Karpas-422 (cell line): ENCODE measurements at regions not wholly inside any gene's neighbourhood (a gene's known extent, or its start where the extent isn't known, plus 50 kb on each side); places are given as distances from the start of the nearest gene placed in this dataset.

Experiments
- DNase-seq: peaks from one replicate; pipeline ENCODE4 v3.0.0-alpha.2; 2015
- H2AFZ ChIP-seq: fragments of 200-600 bp; sonication (generic); 2 replicates; pipeline ENCODE4 v1.6.1; 2014; ENCODE audit warnings: antibody characterized with exemption, low read length, mixed read lengths
- H3K27ac ChIP-seq: fragments of 200-600 bp; sonication (generic); 2 replicates; pipeline ENCODE4 v1.5.1; 2014; ENCODE audit warnings: mild to moderate bottlenecking, low read length, moderate library complexity
- H3K27me3 ChIP-seq: fragments of 200-600 bp; sonication (generic); 2 replicates; pipeline ENCODE4 v1.6.1; 2014; ENCODE audit warnings: low read length, mixed read lengths
- H3K36me3 ChIP-seq: fragments of 200-600 bp; sonication (generic); 2 replicates; pipeline ENCODE4 v1.6.1; 2014; ENCODE audit warnings: low read length, mixed read lengths; ENCODE audit not compliant: insufficient read depth
- H3K4me1 ChIP-seq: fragments of 200-600 bp; sonication (generic); 2 replicates; pipeline ENCODE4 v1.6.1; 2014; ENCODE audit warnings: mild to moderate bottlenecking, low read length, mixed read lengths
- H3K4me2 ChIP-seq: fragments of 200-600 bp; sonication (generic); 2 replicates; pipeline ENCODE4 v1.6.1; 2014; ENCODE audit warnings: low read length, low read depth, mild to moderate bottlenecking; ENCODE audit not compliant: poor library complexity, severe bottlenecking
- H3K4me3 ChIP-seq: fragments of 200-600 bp; sonication (generic); 2 replicates; pipeline ENCODE4 v1.5.1; 2014; ENCODE audit warnings: mild to moderate bottlenecking, antibody characterized with exemption, low read length, mixed read lengths
- H3K79me2 ChIP-seq: fragments of 200-600 bp; sonication (generic); 2 replicates; pipeline ENCODE4 v1.6.1; 2014; ENCODE audit warnings: mild to moderate bottlenecking, low read length, mixed read lengths
- H3K9ac ChIP-seq: fragments of 200-600 bp; sonication (generic); 2 replicates; pipeline ENCODE4 v1.6.0; 2014; ENCODE audit warnings: low read length
- H3K9me2 ChIP-seq: fragments of 200-600 bp; sonication (generic), shearing (Covaris generic); replicated peaks from 2 replicates; pipeline ENCODE4 v1.6.0; 2014; ENCODE audit warnings: mild to moderate bottlenecking, low read length, moderate library complexity; ENCODE audit not compliant: insufficient read depth
- H3K9me3 ChIP-seq: fragments of 300-700, 200-600 bp; sonication (generic); 2 replicates; pipeline ENCODE4 v1.6.1; 2014; ENCODE audit warnings: low read length, mixed read lengths
- H4K20me1 ChIP-seq: fragments of 200-600 bp; sonication (generic); 2 replicates; pipeline ENCODE4 v1.6.1; 2014; ENCODE audit warnings: mild to moderate bottlenecking, antibody characterized with exemption, low read length, low read depth; ENCODE audit not compliant: insufficient read depth

DNA sequence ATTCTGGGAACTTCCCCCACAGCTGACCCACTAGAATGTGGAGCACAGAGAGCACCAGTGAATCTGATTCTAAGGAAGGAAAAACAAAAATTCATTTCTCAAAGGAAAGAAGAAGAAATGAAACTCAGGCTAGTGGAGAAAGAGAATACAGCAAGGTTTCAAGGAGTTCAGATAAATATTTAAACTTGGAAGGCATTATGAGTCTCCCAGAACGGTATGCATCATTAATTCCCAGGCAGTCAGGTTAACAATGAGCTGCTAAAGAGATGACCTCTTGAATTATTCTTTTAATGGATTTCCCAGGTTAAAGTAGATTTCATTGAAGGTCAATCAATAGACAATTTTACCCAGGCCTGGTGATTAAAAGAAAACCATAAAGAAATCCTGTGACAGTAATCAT is 103.6 kb upstream of the KAZN start:
- Histone ChIP-seq H2AFZ (no peak overlapping the region), H3K27me3 (no peaks in the 10 kb centered on the region)

GRCh38 chr1:14495381-14495780 is 103.1 kb upstream of the KAZN start:
- Histone ChIP-seq H3K9me3 (no peaks in the 10 kb centered on the region), H2AFZ (no peak overlapping the region), H3K9me2 (no peaks in the 10 kb centered on the region), H3K27ac (no peak overlapping the region), H4K20me1 (no peaks in the 10 kb centered on the region), H3K9ac (no peak overlapping the region), H3K36me3 (no peaks in the 10 kb centered on the region), H3K4me2 (no peak overlapping the region), H3K4me3 (no peak overlapping the region), H3K4me1 (no peaks in the 10 kb centered on the region), H3K79me2 (no peaks in the 10 kb centered on the region), H3K27me3 (no peaks in the 10 kb centered on the region)
- no peak for DNase-seq

More for the DNA sequence above, 103.6 kb upstream of the KAZN start:
- Histone ChIP-seq H3K9me3 (no peaks in the 10 kb centered on the region), H3K79me2 (no peaks in the 10 kb centered on the region), H3K9ac (no peak overlapping the region), H3K36me3 (no peaks in the 10 kb centered on the region), H4K20me1 (no peaks in the 10 kb centered on the region), H3K4me1 (no peaks in the 10 kb centered on the region), H3K9me2 (no peaks in the 10 kb centered on the region), H3K27ac (no peak overlapping the region), H3K4me2 (no peak overlapping the region), H3K4me3 (no peak overlapping the region)
- DNase-seq: no peak

- H3K4me3 ChIP-seq: no peak overlapping the region
- H3K9me3 ChIP-seq: no peaks in the 10 kb centered on the region
- H3K4me2 ChIP-seq: no peak overlapping the region
- no peak overlapping the region for H3K27ac ChIP-seq
- H3K36me3 ChIP-seq: no peaks in the 10 kb centered on the region
- H3K27me3 ChIP-seq: no peaks in the 10 kb centered on the region
- DNase-seq: no peak
- no peaks in the 10 kb centered on the region for H3K79me2 ChIP-seq
- H2AFZ ChIP-seq: no peak overlapping the region
- H3K4me1 ChIP-seq: no peaks in the 10 kb centered on the region
- no peaks in the 10 kb centered on the region for H4K20me1 ChIP-seq
- H3K9ac ChIP-seq: no peak overlapping the region
- no peaks in the 10 kb centered on the region for H3K9me2 ChIP-seq
Measured at GRCh38 chr1:14495996-14496395, 102.5 kb upstream of the KAZN start.

DNA sequence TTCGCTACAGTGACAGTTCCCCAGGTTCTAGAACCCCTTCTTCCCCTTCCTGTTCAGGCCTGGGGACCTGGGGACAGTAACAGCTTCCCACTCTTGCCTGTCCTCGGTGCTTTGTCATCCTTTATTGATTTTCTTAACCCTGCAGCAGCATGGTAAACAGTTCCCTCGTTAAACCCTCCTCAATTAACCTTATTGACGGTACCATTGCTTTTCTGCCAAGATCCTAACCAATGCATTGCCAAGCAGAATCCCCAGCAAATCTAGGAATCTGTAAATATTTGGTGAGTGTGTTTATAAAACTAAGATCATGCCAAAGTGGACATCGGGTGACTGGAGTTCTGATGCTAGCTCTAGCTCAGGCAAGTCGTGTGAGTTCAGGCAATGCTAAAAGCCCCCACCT is 99.6 kb upstream of the KAZN start:
- Histone ChIP-seq H3K9ac (no peak overlapping the region), H3K9me2 (no peaks in the 10 kb centered on the region), H3K4me3 (no peak overlapping the region), H3K4me1 (no peaks in the 10 kb centered on the region), H3K27me3 (no peaks in the 10 kb centered on the region), H3K4me2 (no peak overlapping the region), H4K20me1 (no peaks in the 10 kb centered on the region), H3K27ac (no peak overlapping the region), H3K79me2 (no peaks in the 10 kb centered on the region), H2AFZ (no peak overlapping the region), H3K36me3 (no peaks in the 10 kb centered on the region), H3K9me3 (no peaks in the 10 kb centered on the region)
- DNase-seq: no peak

DNA sequence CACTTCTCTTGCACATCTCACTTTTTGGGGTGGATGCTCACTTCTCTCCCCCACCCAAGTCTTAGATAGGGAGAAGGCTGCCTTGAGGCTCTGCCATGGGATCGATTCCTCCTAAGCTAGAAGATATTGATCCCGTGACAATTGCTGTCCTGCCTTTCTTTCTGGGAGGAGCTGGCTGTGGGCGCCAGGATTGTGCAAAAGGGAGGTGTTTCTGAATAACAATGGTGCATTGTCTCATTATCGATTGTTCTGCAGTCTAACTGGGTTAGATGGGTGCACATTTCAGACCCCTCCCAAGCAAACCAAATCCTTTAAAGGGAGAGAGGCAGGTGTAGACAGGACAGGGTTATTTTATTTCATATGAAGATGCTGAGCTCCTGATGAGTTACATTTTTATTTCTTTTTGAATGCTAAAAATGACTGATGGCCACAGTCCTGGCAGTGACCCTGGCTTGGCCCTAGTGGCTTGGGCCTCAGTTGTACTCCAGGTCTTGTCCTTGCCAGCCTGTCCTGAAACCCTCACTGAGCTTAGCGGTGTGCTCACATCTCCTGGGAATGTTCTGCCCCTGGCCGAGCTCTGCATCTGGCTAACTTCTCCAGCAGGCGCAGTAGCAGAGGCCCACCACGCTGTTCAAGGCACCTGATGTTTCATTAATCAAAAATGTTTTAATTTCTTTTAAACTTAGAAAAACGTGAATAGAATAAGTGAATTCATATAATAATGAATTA is 99.0 kb upstream of the KAZN start:
- Histone ChIP-seq H4K20me1 (no peaks in the 10 kb centered on the region), H3K4me3 (no peak overlapping the region)
- no peak for DNase-seq

DNA sequence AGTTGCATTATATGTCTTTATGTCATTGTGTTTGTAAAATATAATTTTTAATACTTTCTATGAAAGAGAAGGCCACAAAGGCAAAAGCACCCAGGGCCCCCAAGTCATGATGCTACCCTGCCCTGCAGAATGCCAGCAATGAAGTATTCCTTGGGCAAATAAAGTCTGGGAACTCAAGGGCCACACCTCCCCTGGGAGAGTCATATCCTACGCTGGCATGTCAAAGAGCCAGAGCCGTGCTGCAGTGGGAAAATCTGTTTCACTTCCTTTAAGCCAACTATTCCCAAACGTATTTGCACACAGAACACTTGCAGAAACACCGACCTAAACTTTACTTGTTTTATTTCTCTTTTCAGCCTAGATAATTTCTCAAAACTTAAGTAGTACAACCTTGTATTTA is 98.4 kb upstream of the KAZN start:
- no peaks in the 10 kb centered on the region for H3K79me2 ChIP-seq
- DNase-seq: no peak
- no peaks in the 10 kb centered on the region for H3K9me2 ChIP-seq
- H3K27me3 ChIP-seq: no peaks in the 10 kb centered on the region
- H3K36me3 ChIP-seq: no peaks in the 10 kb centered on the region
- no peak overlapping the region for H3K4me3 ChIP-seq
- H2AFZ ChIP-seq: no peak overlapping the region
- H3K4me1 ChIP-seq: no peaks in the 10 kb centered on the region
- H3K9me3 ChIP-seq: no peaks in the 10 kb centered on the region
- H4K20me1 ChIP-seq: no peaks in the 10 kb centered on the region
- no peak overlapping the region for H3K4me2 ChIP-seq
- no peak overlapping the region for H3K27ac ChIP-seq
- H3K9ac ChIP-seq: no peak overlapping the region

More for the DNA sequence above, 99.0 kb upstream of the KAZN start:
- Histone ChIP-seq H3K9me2 (no peaks in the 10 kb centered on the region), H3K27me3 (no peaks in the 10 kb centered on the region), H2AFZ (no peak overlapping the region), H3K4me1 (no peaks in the 10 kb centered on the region), H3K4me2 (no peak overlapping the region), H3K9me3 (no peaks in the 10 kb centered on the region), H3K79me2 (no peaks in the 10 kb centered on the region), H3K36me3 (no peaks in the 10 kb centered on the region), H3K27ac (no peak overlapping the region), H3K9ac (no peak overlapping the region)

- Histone ChIP-seq H2AFZ (no peak overlapping the region), H3K9ac (no peak overlapping the region), H4K20me1 (no peaks in the 10 kb centered on the region), H3K79me2 (no peaks in the 10 kb centered on the region), H3K4me3 (no peak overlapping the region), H3K36me3 (no peaks in the 10 kb centered on the region), H3K4me1 (no peaks in the 10 kb centered on the region), H3K27ac (no peak overlapping the region), H3K9me3 (no peaks in the 10 kb centered on the region), H3K4me2 (no peak overlapping the region), H3K9me2 (no peaks in the 10 kb centered on the region), H3K27me3 (no peaks in the 10 kb centered on the region)
- DNase-seq: no peak
Measured at GRCh38 chr1:14500912-14501311, 97.6 kb upstream of the KAZN start.

DNA sequence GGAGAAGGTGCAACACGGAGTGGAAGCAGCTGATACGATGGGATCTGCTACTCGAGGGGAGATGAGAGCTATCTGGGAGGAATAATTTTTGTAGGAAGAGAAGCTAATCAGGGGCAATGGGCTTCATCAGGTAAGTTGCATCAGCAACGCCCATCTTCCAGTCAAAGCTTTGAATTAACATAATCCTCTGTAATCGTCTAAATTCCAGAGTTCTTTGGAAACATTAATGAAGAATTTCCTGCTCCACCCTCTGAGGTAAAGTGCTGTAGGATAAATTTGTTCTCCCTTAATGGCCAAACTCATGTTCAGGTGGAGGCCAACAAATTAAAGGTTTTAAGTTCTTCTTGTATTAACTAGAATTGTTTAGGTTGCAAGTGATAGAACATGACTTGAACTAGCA is 94.0 kb upstream of the KAZN start:
- Histone ChIP-seq H3K4me3 (no peak overlapping the region), H3K9ac (no peak overlapping the region), H3K9me3 (no peaks in the 10 kb centered on the region), H3K4me1 (no peaks in the 10 kb centered on the region), H3K27ac (no peak overlapping the region), H3K36me3 (no peaks in the 10 kb centered on the region), H3K27me3 (no peaks in the 10 kb centered on the region), H4K20me1 (no peaks in the 10 kb centered on the region), H2AFZ (no peak overlapping the region), H3K4me2 (no peak overlapping the region), H3K9me2 (no peaks in the 10 kb centered on the region), H3K79me2 (no peaks in the 10 kb centered on the region)
- no peak for DNase-seq
